MCF 10A (cell line): ENCODE measurements at regions not wholly inside any gene's neighbourhood (a gene's known extent, or its start where the extent isn't known, plus 50 kb on each side); places are given as distances from the start of the nearest gene placed in this dataset.

Experiments used
- BruUV-seq: library from RNA; stranded (reverse); fragments of 400-500 nt; replicated peaks from 2 replicates; lab custom pipeline; 2021; lab: Mats Ljungman, UMichigan
- CTCF ChIA-PET: fragments of 300-600 bp; sonication (Branson Sonifier 250); formaldehyde crosslinking; extraction: SDS; loops from one replicate; lab custom pipeline; 2021; ENCODE audit warnings: antibody characterized with exemption, inconsistent platforms; lab: Yijun Ruan, JAX
- POLR2A ChIA-PET: fragments of 300-600, 350-650 bp; sonication (Branson Sonifier 250); formaldehyde crosslinking; extraction: SDS; loops from one replicate; lab custom pipeline; 2020; ENCODE audit warnings: antibody characterized with exemption, inconsistent platforms; lab: Yijun Ruan, JAX
- DNase-seq: peaks from one replicate; pipeline ENCODE4 v3.0.0-alpha.2; 2018; ENCODE audit not compliant: unreplicated experiment
- H3K27ac Mint-ChIP-seq: one replicate; pipeline ENCODE4 v1.8.0; 2022; ENCODE audit warnings: mild to moderate bottlenecking, low read depth, mixed read lengths; ENCODE audit not compliant: unreplicated experiment
- H3K27me3 Mint-ChIP-seq: one replicate; pipeline ENCODE4 v1.8.0; 2022; ENCODE audit warnings: mixed read lengths; ENCODE audit not compliant: insufficient read depth, unreplicated experiment
- H3K36me3 Mint-ChIP-seq: one replicate; pipeline ENCODE4 v1.8.0; 2022; ENCODE audit warnings: mild to moderate bottlenecking, moderate library complexity, mixed read lengths; ENCODE audit not compliant: insufficient read depth, unreplicated experiment
- H3K4me1 Mint-ChIP-seq: one replicate; pipeline ENCODE4 v1.8.0; 2022; ENCODE audit warnings: mixed read lengths; ENCODE audit not compliant: insufficient read depth, unreplicated experiment
- H3K4me3 Mint-ChIP-seq: one replicate; pipeline ENCODE4 v1.8.0; 2022; ENCODE audit warnings: mild to moderate bottlenecking, moderate library complexity, mixed read lengths; ENCODE audit not compliant: unreplicated experiment
- H3K9me3 Mint-ChIP-seq: one replicate; pipeline ENCODE4 v1.8.0; 2022; ENCODE audit warnings: mixed read lengths; ENCODE audit not compliant: unreplicated experiment
- CTCF ChIP-seq: fragments of 200-600 bp; IDR thresholded peaks from one replicate; pipeline ENCODE4 v1.8.0; 2022; ENCODE audit warnings: antibody characterized with exemption, mild to moderate bottlenecking; ENCODE audit not compliant: unreplicated experiment
- intact Hi-C: fragments of 100-400 bp; cut with micrococcal nuclease; formaldehyde crosslinking; loops from 2 replicates; pipeline ENCODE4 v1.14.1; 2022

- no peaks in the 10 kb centered on the region for H3K27me3 Mint-ChIP-seq
- DNase-seq: no peak
- H3K4me3 Mint-ChIP-seq: no peak overlapping the region
- no TSS peak for BruUV-seq
- no peaks in the 10 kb centered on the region for H3K36me3 Mint-ChIP-seq
- H3K4me1 Mint-ChIP-seq: no peaks in the 10 kb centered on the region
- H3K9me3 Mint-ChIP-seq: no peaks in the 10 kb centered on the region
- TF ChIP-seq CTCF: no peak
- no peak overlapping the region for H3K27ac Mint-ChIP-seq
- intact Hi-C loops: no loop called here
- ChIA-PET POLR2A (interaction anchor here (0.6 kb wide), 1 partner anchor 909 kb away, joined by 3 read pairs; no protein-coding TSS in a partner anchor), CTCF (interaction anchor here (0.6 to 1.1 kb wide), 4 partner anchors 69 to 150 kb away, joined by 3 to 4 read pairs (median 4); no protein-coding TSS in a partner anchor)
Measured at GRCh38 chr10:28879875-28880682, 202.8 kb downstream of the BAMBI start.

GRCh38 chr10:28880683-28880950, 203.3 kb downstream of the BAMBI start:
- POLR2A ChIA-PET: interaction anchor here (0.6 kb wide), 1 partner anchor 909 kb away, joined by 3 read pairs; no protein-coding TSS in a partner anchor
- Mint-ChIP-seq H3K4me1 (no peaks in the 10 kb centered on the region), H3K27ac (no peak overlapping the region), H3K27me3 (no peaks in the 10 kb centered on the region), H3K4me3 (no peak overlapping the region), H3K9me3 (no peaks in the 10 kb centered on the region), H3K36me3 (no peaks in the 10 kb centered on the region)
- CTCF ChIA-PET: interaction anchor here (0.8 to 1.1 kb wide), 2 partner anchors 110 to 203 kb away, joined by 4 read pairs; no protein-coding TSS in a partner anchor
- DNase-seq: no peak
- BruUV-seq: no TSS peak
- intact Hi-C loops: no loop called here
- TF ChIP-seq CTCF: no peak

- intact Hi-C loops: no loop called here
- ChIA-PET CTCF (interaction anchor here (0.8 to 1.1 kb wide), 2 partner anchors 110 to 202 kb away, joined by 4 read pairs; no protein-coding TSS in a partner anchor), POLR2A (no interaction called here)
- H3K36me3 Mint-ChIP-seq: no peaks in the 10 kb centered on the region
- H3K9me3 Mint-ChIP-seq: no peaks in the 10 kb centered on the region
- H3K27me3 Mint-ChIP-seq: no peaks in the 10 kb centered on the region
- H3K27ac Mint-ChIP-seq: no peak overlapping the region
- DNase-seq: no peak
- no peak overlapping the region for H3K4me3 Mint-ChIP-seq
- BruUV-seq: no TSS peak
- no peaks in the 10 kb centered on the region for H3K4me1 Mint-ChIP-seq
- TF ChIP-seq CTCF: no peak
Measured at GRCh38 chr10:28881171-28881882, 204.0 kb downstream of the BAMBI start.

- no TSS peak for BruUV-seq
- no peaks in the 10 kb centered on the region for H3K9me3 Mint-ChIP-seq
- intact Hi-C loops: no loop called here
- H3K4me1 Mint-ChIP-seq: no peaks in the 10 kb centered on the region
- POLR2A ChIA-PET: interaction anchor here (0.6 kb wide), 1 partner anchor 107 kb away, joined by 3 read pairs; no protein-coding TSS in a partner anchor
- no peak for DNase-seq
- H3K27me3 Mint-ChIP-seq: no peaks in the 10 kb centered on the region
- CTCF ChIA-PET: no interaction called here
- no peak overlapping the region for H3K4me3 Mint-ChIP-seq
- TF ChIP-seq CTCF: no peak
- H3K27ac Mint-ChIP-seq: no peak overlapping the region
- no peaks in the 10 kb centered on the region for H3K36me3 Mint-ChIP-seq
Measured at GRCh38 chr10:28883741-28884423, 206.6 kb downstream of the BAMBI start.
